AG09309 (cell line): ENCODE measurements at regions not wholly inside any gene's neighbourhood (a gene's known extent, or its start where the extent isn't known, plus 50 kb on each side); places are given as distances from the start of the nearest gene placed in this dataset.

Source experiments
- DNase-seq: peaks from one replicate; pipeline ENCODE4 v3.0.0-alpha.2; 2010; ENCODE audit warnings: low read depth
- H3K4me3 ChIP-seq: 2 replicates; pipeline ENCODE4 v1.5.1; 2011; ENCODE audit warnings: mild to moderate bottlenecking, low read depth, low read length, moderate library complexity; ENCODE audit not compliant: control insufficient read depth
- TF ChIP-seq, protein P1 (sequence below): IDR thresholded peaks from 2 replicates; pipeline ENCODE4 v1.5.1; 2011; ENCODE audit warnings: mild to moderate bottlenecking, low read depth, low read length, inconsistent platforms; ENCODE audit not compliant: insufficient read depth, control insufficient read depth; ENCODE audit errors: missing control alignments

DNA sequence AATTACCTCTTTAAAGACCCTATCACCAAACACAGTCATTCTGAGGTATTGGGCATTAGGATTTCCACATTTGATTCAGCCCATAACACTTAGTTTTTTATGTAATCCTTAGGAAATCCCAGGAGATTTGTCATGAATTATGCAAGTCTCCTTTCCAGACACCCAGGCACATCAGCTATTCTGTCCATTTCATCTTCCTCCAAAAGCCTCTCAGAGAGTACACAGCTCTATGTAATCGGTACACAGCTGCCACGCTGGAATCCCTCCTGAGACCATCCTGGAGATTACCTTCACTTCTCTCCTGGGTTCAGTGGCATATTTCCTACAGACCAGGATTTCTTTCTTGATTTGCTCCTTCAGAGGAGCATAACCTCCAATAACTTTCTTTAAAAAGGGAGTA, 2309.8 kb upstream of the WWC1 start:
- TF ChIP-seq, protein P1, sequence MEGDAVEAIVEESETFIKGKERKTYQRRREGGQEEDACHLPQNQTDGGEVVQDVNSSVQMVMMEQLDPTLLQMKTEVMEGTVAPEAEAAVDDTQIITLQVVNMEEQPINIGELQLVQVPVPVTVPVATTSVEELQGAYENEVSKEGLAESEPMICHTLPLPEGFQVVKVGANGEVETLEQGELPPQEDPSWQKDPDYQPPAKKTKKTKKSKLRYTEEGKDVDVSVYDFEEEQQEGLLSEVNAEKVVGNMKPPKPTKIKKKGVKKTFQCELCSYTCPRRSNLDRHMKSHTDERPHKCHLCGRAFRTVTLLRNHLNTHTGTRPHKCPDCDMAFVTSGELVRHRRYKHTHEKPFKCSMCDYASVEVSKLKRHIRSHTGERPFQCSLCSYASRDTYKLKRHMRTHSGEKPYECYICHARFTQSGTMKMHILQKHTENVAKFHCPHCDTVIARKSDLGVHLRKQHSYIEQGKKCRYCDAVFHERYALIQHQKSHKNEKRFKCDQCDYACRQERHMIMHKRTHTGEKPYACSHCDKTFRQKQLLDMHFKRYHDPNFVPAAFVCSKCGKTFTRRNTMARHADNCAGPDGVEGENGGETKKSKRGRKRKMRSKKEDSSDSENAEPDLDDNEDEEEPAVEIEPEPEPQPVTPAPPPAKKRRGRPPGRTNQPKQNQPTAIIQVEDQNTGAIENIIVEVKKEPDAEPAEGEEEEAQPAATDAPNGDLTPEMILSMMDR, result no peak
- no peak overlapping the region for H3K4me3 ChIP-seq
- no peak for DNase-seq

- no peak for DNase-seq
- TF ChIP-seq, protein P1, result no peak
These were observed 2295.1 kb upstream of the WWC1 start for GRCh38 chr5:165996201-165996875.

GRCh38 chr5:165999693-166000320, 2291.6 kb upstream of the WWC1 start:
- TF ChIP-seq, protein P1, result no peak
- DNase-seq, result no peak
- no peak overlapping the region for H3K4me3 ChIP-seq

More at GRCh38 chr5:165996201-165996875, 2295.1 kb upstream of the WWC1 start:
- no peak overlapping the region for H3K4me3 ChIP-seq

GRCh38 chr5:166004006-166004405, 2287.4 kb upstream of the WWC1 start:
- TF ChIP-seq, protein P1, result no peak
- no peak overlapping the region for H3K4me3 ChIP-seq
- no peak for DNase-seq

- DNase-seq, result no peak
- no peak overlapping the region for H3K4me3 ChIP-seq
- TF ChIP-seq, protein P1, result no peak
These were observed 2278.0 kb upstream of the WWC1 start for GRCh38 chr5:166013415-166013814.

GRCh38 chr5:166014256-166014655, 2277.2 kb upstream of the WWC1 start:
- H3K4me3 ChIP-seq, result no peak overlapping the region
- TF ChIP-seq, protein P1, result no peak
- no peak for DNase-seq
